GM12878 (cell line): ENCODE measurements at regions not wholly inside any gene's neighbourhood (a gene's known extent, or its start where the extent isn't known, plus 50 kb on each side); places are given as distances from the start of the nearest gene placed in this dataset.

ENCODE experiments used
- ATAC-seq: fragments of 200-7000 bp; cut with Tn5 transposase; 3 replicates; pipeline ENCODE4 v1.9.1; 2020; ENCODE audit warnings: mild to moderate bottlenecking, moderate library complexity
- BruUV-seq: library from RNA; stranded (reverse); fragments of 400-500 nt; replicated peaks from 2 replicates; lab custom pipeline; 2021; lab: Mats Ljungman, UMichigan
- CTCF ChIA-PET: fragments of 300-600 bp; sonication (Branson Sonifier 250); formaldehyde crosslinking; extraction: SDS; loops from one replicate; lab custom pipeline; 2021; ENCODE audit warnings: inconsistent platforms; lab: Yijun Ruan, JAX
- POLR2A ChIA-PET: fragments of 350-600 bp; formaldehyde crosslinking; extraction: SDS; loops from one replicate; lab custom pipeline; 2021; ENCODE audit warnings: inconsistent platforms; lab: Charles Lee
- RAD21 ChIA-PET: fragments of 300-600 bp; sonication (Branson Sonifier 250); formaldehyde crosslinking; loops from one replicate; lab custom pipeline; 2023; ENCODE audit warnings: antibody characterized with exemption; ENCODE audit not compliant: unreplicated experiment; lab: Charles Lee
- SMC1A ChIA-PET: fragments of 300-600 bp; sonication (Branson Sonifier 250); formaldehyde crosslinking; loops from one replicate; lab custom pipeline; 2023; ENCODE audit not compliant: unreplicated experiment, uncharacterized antibody; lab: Charles Lee
- DNase-seq: peaks from one replicate; pipeline ENCODE4 v3.0.0-alpha.2; 2011; ENCODE audit warnings: low read depth, low spot score
- FAIRE-seq: peaks from 3 replicates; lab custom pipeline; 2011; peaks lifted over from hg19 to GRCh38; lab: Jason Lieb, UNC
- H2AFZ ChIP-seq: 2 replicates; pipeline ENCODE4 v1.6.0; 2011; ENCODE audit warnings: low read depth, low read length, control low read depth; ENCODE audit not compliant: control insufficient read depth
- H3K27ac ChIP-seq: 2 replicates; pipeline ENCODE4 v1.5.1; 2011; ENCODE audit warnings: control low read depth; ENCODE audit not compliant: control insufficient read depth, insufficient read depth
- H3K27me3 ChIP-seq, 2 experiments: replicated peaks in 1 of 2; 2 replicates each; pipeline versions ENCODE4 v1.6.0 to v1.6.1; 2011; ENCODE audit warnings: low read length in 1 of 2; ENCODE audit not compliant: control insufficient read depth in 2 of 2, insufficient read depth in 2 of 2
- H3K36me3 ChIP-seq, 2 experiments: 2 replicates each; pipeline ENCODE4 v1.5.1; 2011; ENCODE audit warnings: low read length in 1 of 2; ENCODE audit not compliant: control insufficient read depth in 2 of 2, insufficient read depth in 2 of 2
- H3K4me1 ChIP-seq: 2 replicates; pipeline ENCODE4 v1.6.1; 2011; ENCODE audit warnings: mild to moderate bottlenecking, low read length, moderate library complexity, mixed read lengths; ENCODE audit not compliant: control insufficient read depth, insufficient read depth
- H3K4me2 ChIP-seq: 2 replicates; pipeline ENCODE4 v1.6.0; 2011; ENCODE audit warnings: control low read depth; ENCODE audit not compliant: control insufficient read depth, insufficient read depth
- H3K4me3 ChIP-seq: fragments of 200-600 bp; sonication (generic); 2 replicates; pipeline ENCODE4 v1.5.1; 2016
- H3K79me2 ChIP-seq: 2 replicates; pipeline ENCODE4 v1.6.0; 2011; ENCODE audit warnings: low read length; ENCODE audit not compliant: control insufficient read depth, insufficient read depth
- H3K9ac ChIP-seq: 2 replicates; pipeline ENCODE4 v1.8.0; 2011; ENCODE audit warnings: low read length, control low read depth, mixed read lengths; ENCODE audit not compliant: control insufficient read depth, insufficient read depth
- H3K9me3 ChIP-seq: replicated peaks from 3 replicates; pipeline ENCODE4 v1.5.1; 2011; ENCODE audit warnings: mild to moderate bottlenecking, low read length; ENCODE audit not compliant: control insufficient read depth, insufficient read depth
- H4K20me1 ChIP-seq: 2 replicates; pipeline ENCODE4 v1.6.0; 2011; ENCODE audit not compliant: control insufficient read depth, insufficient read depth
- EGR1 ChIP-seq, 2 experiments: IDR thresholded peaks; 1 replicate in 1 of 2; 2 replicates in 1 of 2; pipeline ENCODE4 v1.6.1; 2011 to 2012; ENCODE audit warnings: low read depth in 2 of 2, low read length in 2 of 2, borderline replicate concordance in 1 of 2, mild to moderate bottlenecking in 1 of 2, moderate library complexity in 1 of 2
- ETV6 ChIP-seq, 2 experiments: fragments of 450-650 bp in 1 of 2; IDR thresholded peaks in 1 of 2; conservative IDR thresholded peaks in 1 of 2; 2 replicates each; pipeline ENCODE4 v1.6.1; 2014; ENCODE audit warnings: antibody characterized with exemption in 1 of 2, borderline replicate concordance in 1 of 2, low read depth in 1 of 2, mild to moderate bottlenecking in 1 of 2, moderate library complexity in 1 of 2
- NFIC ChIP-seq: IDR thresholded peaks from 2 replicates; pipeline ENCODE4 v1.6.1; 2012; ENCODE audit warnings: low read depth, mild to moderate bottlenecking, inconsistent platforms, low read length, moderate library complexity
- RAD21 ChIP-seq: IDR thresholded peaks from 2 replicates; pipeline ENCODE4 v1.6.1; 2011; ENCODE audit warnings: mild to moderate bottlenecking, low read depth, low read length, moderate library complexity; ENCODE audit not compliant: insufficient read depth
- RCOR1 ChIP-seq: conservative IDR thresholded peaks from 2 replicates; pipeline ENCODE4 v1.6.1; 2012; ENCODE audit warnings: low read depth, low read length, improper control_type of control experiment
- WGBS: methylation state at CpG from one replicate; pipeline ENCODE4 v1.1.6; 2016; ENCODE audit warnings: low lambda C conversion rate; ENCODE audit not compliant: insufficient replicate concordance, insufficient coverage; ENCODE audit errors: missing lambda C conversion rate; 5-methylcytosine and 5-hydroxymethylcytosine counted together
- in situ Hi-C: fragments of 300-500 bp; cut with MboI; formaldehyde crosslinking; loops from 9 replicates; pipeline ENCODE4 v1.14.3; 2018; ENCODE audit warnings: mixed read lengths
- intact Hi-C: fragments of 100-400 bp; cut with micrococcal nuclease; formaldehyde crosslinking; loops from one replicate; pipeline ENCODE4 v1.14.2; 2022; ENCODE audit not compliant: unreplicated experiment
- TF ChIP-seq, protein P1 (sequence below), 3 experiments: IDR thresholded peaks in 2 of 3; conservative IDR thresholded peaks in 1 of 3; 2 replicates each; pipeline ENCODE4 v1.5.1; 2011; ENCODE audit warnings: low read depth in 3 of 3, low read length in 3 of 3, mild to moderate bottlenecking in 3 of 3, control low read depth in 2 of 3, moderate library complexity in 2 of 3, inconsistent platforms in 1 of 3, mixed read lengths in 1 of 3; ENCODE audit not compliant: control insufficient read depth in 2 of 3, insufficient read depth in 1 of 3; ENCODE audit errors: extremely low read depth in 1 of 3
- TF ChIP-seq, protein P2 (sequence below): IDR thresholded peaks from 2 replicates; pipeline ENCODE4 v1.6.1; 2011; ENCODE audit warnings: borderline replicate concordance, low read depth, mild to moderate bottlenecking, moderate library complexity, mixed read lengths, low read length; ENCODE audit not compliant: insufficient read depth; ENCODE audit errors: extremely low read length

DNA sequence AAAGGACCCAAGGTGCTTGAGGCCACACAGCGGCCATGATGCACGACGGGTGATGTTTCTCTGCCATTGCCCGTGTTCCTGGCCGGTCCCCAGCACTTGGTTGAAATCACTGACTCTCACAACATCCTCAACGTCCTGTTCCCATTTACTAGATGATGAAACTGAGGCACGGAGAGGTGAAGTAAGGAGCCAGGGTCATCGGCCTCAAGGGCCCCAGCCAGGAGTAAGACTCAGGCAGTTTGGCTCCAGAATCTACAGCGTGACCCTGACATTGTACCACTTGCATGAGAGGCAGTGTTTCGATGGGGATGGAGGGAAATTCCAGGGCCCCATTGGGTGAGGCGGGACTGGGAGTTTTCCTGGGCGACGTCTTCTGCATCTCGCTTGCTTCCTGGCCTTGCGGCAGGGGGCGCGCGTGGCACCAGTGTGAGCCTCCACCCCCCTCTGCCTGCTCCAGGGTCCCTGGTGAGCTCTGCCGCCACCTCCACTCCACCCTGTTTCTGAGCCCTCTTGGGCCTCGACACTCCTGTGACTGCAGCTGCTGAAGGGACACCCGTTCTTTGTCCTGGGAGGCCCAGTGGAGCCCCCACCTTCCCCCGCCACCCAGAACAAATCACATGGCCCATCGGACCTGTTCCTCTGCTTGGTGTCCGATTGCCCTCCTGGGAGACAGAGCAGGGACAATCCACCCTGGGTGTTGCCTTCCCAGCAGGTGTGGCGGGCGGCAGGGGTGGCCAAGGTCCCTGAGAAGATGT lies 133.0 kb upstream of the GSE1 start:
- no peak for DNase-seq
- H3K9ac ChIP-seq: no peak overlapping the region
- in situ Hi-C loops: no loop called here
- ChIA-PET POLR2A (no interaction called here), SMC1A (no interaction called here), CTCF (interaction anchor here (0.9 to 1.6 kb wide), 4 partner anchors 11 to 130 kb away, joined by 3 to 6 read pairs (median 4); no protein-coding TSS in a partner anchor)
- no peaks in the 10 kb centered on the region for H3K9me3 ChIP-seq
- no peaks in the 10 kb centered on the region; a peak in 1 of 4 replicates for H3K27me3 ChIP-seq
- no peaks in the 10 kb centered on the region for H4K20me1 ChIP-seq
- intact Hi-C loops: no loop called here
- BruUV-seq: no TSS peak
- peak; percentile 38 for TF ChIP-seq RAD21
- 0 out of 3 replicates have a peak, but pooled peaks of 1 of the 2 experiments have one; percentile 2 for TF ChIP-seq EGR1 (IDR thresholded peaks at IDR 0.05; ENCODE audit: borderline replicate concordance in 1 of 2, low read depth in 2 of 2, low read length in 2 of 2)
- TF ChIP-seq RCOR1: no peak
- no peak for TF ChIP-seq NFIC
- TF ChIP-seq, protein P1, sequence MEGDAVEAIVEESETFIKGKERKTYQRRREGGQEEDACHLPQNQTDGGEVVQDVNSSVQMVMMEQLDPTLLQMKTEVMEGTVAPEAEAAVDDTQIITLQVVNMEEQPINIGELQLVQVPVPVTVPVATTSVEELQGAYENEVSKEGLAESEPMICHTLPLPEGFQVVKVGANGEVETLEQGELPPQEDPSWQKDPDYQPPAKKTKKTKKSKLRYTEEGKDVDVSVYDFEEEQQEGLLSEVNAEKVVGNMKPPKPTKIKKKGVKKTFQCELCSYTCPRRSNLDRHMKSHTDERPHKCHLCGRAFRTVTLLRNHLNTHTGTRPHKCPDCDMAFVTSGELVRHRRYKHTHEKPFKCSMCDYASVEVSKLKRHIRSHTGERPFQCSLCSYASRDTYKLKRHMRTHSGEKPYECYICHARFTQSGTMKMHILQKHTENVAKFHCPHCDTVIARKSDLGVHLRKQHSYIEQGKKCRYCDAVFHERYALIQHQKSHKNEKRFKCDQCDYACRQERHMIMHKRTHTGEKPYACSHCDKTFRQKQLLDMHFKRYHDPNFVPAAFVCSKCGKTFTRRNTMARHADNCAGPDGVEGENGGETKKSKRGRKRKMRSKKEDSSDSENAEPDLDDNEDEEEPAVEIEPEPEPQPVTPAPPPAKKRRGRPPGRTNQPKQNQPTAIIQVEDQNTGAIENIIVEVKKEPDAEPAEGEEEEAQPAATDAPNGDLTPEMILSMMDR (IDR thresholded peaks at IDR 0.05 in 2 of 3, conservative IDR thresholded peaks at IDR 0.05 in 1 of 3; ENCODE audit: control insufficient read depth in 2 of 3, extremely low read depth in 1 of 3, insufficient read depth in 1 of 3, low read depth in 3 of 3, low read length in 3 of 3): peak in 1 of 3 experiments; percentile 52; a peak in 3 of 6 replicates
- TF ChIP-seq ETV6 (conservative IDR thresholded peaks at IDR 0.05 in 1 of 2, IDR thresholded peaks at IDR 0.05 in 1 of 2; ENCODE audit: borderline replicate concordance in 1 of 2, low read depth in 1 of 2): no peak
- TF ChIP-seq, protein P2, sequence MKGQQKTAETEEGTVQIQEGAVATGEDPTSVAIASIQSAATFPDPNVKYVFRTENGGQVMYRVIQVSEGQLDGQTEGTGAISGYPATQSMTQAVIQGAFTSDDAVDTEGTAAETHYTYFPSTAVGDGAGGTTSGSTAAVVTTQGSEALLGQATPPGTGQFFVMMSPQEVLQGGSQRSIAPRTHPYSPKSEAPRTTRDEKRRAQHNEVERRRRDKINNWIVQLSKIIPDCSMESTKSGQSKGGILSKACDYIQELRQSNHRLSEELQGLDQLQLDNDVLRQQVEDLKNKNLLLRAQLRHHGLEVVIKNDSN: peak; percentile 3
- TF ChIP-seq, all 136 proteins: peak for 4
- Histone ChIP-seq H3K36me3 (no peaks in the 10 kb centered on the region), H3K4me2 (peak overlapping the region; percentile 44), H3K4me1 (peaks cover 8% of the 10 kb centered on the region), H2AFZ (no peak overlapping the region), H3K79me2 (no peaks in the 10 kb centered on the region), H3K27ac (no peak overlapping the region), H3K4me3 (no peak overlapping the region)
- ATAC-seq (peak; percentile 41; the same call in 2 of the 3 replicates), FAIRE-seq (no peak)
- RAD21 ChIA-PET: no interaction called here
- 44% methylated on average over 26 of the region's 26 CpGs for WGBS
